HepG2 (cell line): ENCODE measurements at regions not wholly inside any gene's neighbourhood (a gene's known extent, or its start where the extent isn't known, plus 50 kb on each side); places are given as distances from the start of the nearest gene placed in this dataset.

ENCODE experiments used
- ATF3 ChIP-seq: sonication (generic); formaldehyde crosslinking; IDR thresholded peaks from 2 replicates; pipeline ENCODE4 v1.4.0; 2020; ENCODE audit warnings: missing genetic modification reagents
- CTCF ChIP-seq: sonication (generic); formaldehyde crosslinking; IDR thresholded peaks from 2 replicates; pipeline ENCODE4 v1.5.0; 2020; ENCODE audit warnings: mild to moderate bottlenecking, missing genetic modification reagents, moderate library complexity
- HDAC2 ChIP-seq: sonication (generic); formaldehyde crosslinking; IDR thresholded peaks from 2 replicates; pipeline ENCODE4 v1.4.0; 2020; ENCODE audit warnings: missing genetic modification reagents
- POLR2A ChIP-seq, 2 experiments: IDR thresholded peaks; 2 replicates each; pipeline ENCODE4 v1.6.1; 2011; ENCODE audit warnings: low read depth in 2 of 2, low read length in 2 of 2, mild to moderate bottlenecking in 1 of 2, moderate library complexity in 1 of 2; ENCODE audit not compliant: insufficient read depth in 1 of 2
- ZNF292 ChIP-seq: sonication (generic); formaldehyde crosslinking; IDR thresholded peaks from 2 replicates; pipeline ENCODE4 v1.8.1; 2022; ENCODE audit warnings: mild to moderate bottlenecking, low read depth, missing genetic modification reagents, borderline replicate concordance
- ZNF556 ChIP-seq: sonication (generic); formaldehyde crosslinking; IDR thresholded peaks from 2 replicates; pipeline ENCODE4 v1.4.0; 2020; ENCODE audit warnings: mild to moderate bottlenecking, missing genetic modification reagents, borderline replicate concordance
- ZNF580 ChIP-seq: IDR thresholded peaks from 2 replicates; pipeline ENCODE4 v1.6.1; 2016; ENCODE audit warnings: low read depth, borderline replicate concordance
- ZNF660 ChIP-seq: sonication (generic); formaldehyde crosslinking; IDR thresholded peaks from 2 replicates; pipeline ENCODE4 v1.5.1; 2020; ENCODE audit warnings: mild to moderate bottlenecking, low read depth, missing genetic modification reagents, borderline replicate concordance
- TF ChIP-seq, protein P1 (sequence below): IDR thresholded peaks from 2 replicates; pipeline ENCODE4 v1.6.1; 2016; ENCODE audit warnings: missing biosample characterization, missing genetic modification reagents, low read depth

GRCh38 chr5:25568294-25568693 lies 923.5 kb upstream of the CDH10 start:
- TF ChIP-seq ZNF580 (CRISPR knock-in tag) (no peak), ATF3 (CRISPR knock-in tag) (no peak), ZNF292 (no peak), ZNF556 (CRISPR knock-in tag) (no peak), ZNF660 (CRISPR knock-in tag) (no peak), CTCF (no peak), POLR2A (IDR thresholded peaks at IDR 0.05; ENCODE audit: insufficient read depth in 1 of 2, low read depth in 2 of 2, low read length in 2 of 2) (no peak), HDAC2 (no peak)
- TF ChIP-seq, protein P1, sequence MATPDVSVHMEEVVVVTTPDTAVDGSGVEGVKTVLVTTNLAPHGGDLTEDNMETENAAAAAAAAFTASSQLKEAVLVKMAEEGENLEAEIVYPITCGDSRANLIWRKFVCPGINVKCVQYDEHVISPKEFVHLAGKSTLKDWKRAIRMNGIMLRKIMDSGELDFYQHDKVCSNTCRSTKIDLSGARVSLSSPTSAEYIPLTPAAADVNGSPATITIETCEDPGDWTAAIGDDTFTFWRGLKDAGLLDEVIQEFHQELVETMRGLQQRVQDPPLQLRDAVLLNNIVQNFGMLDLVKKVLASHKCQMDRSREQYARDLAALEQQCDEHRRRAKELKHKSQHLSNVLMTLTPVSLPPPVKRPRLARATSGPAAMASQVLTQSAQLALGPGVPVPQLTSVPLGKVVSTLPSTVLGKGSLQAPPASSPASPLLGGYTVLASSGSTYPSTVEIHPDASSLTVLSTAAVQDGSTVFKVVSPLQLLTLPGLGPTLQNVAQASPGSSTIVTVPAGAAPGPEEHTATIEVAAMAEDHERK (CRISPR knock-in tag), result no peak
